ENCODE measurements at regions not wholly inside any gene's neighbourhood (a gene's known extent, or its start where the extent isn't known, plus 50 kb on each side); places are given as distances from the start of the nearest gene placed in this dataset.

GRCh38 chr4:167428156-167428555 lies 193.9 kb upstream of the SPOCK3 start:
- no peak overlapping the region for H3K27ac ChIP-seq (ENCODE audit: low read length)
- intact Hi-C loops (cut with micrococcal nuclease; ENCODE audit: unreplicated experiment): no loop called here
- no peak for ATAC-seq
- ChIA-PET CTCF (no interaction called here), POLR2A (no interaction called here)
- DNase-seq (ENCODE audit: low read depth, low spot score): no peak
- H3K36me3 ChIP-seq (ENCODE audit: control insufficient read depth, insufficient read depth, low read length): no peaks in the 10 kb centered on the region
- in situ Hi-C loops (cut with HindIII; ENCODE audit: low pct_unique_long_range_greater_than_20kb, low sequenced_read_pairs): no loop called here
- TF ChIP-seq CTCF (IDR thresholded peaks at IDR 0.05) (no peak), SIN3A (IDR thresholded peaks at IDR 0.05; ENCODE audit: borderline replicate concordance, insufficient read depth, low read depth, low read length) (no peak), REST (IDR thresholded peaks at IDR 0.05; ENCODE audit: insufficient read depth in 1 of 2, low read depth in 2 of 2, low read length in 1 of 2) (no peak), TCF7L2 (IDR thresholded peaks at IDR 0.05; ENCODE audit: low read depth, low read length) (no peak)
- H3K27me3 ChIP-seq (ENCODE audit: control insufficient read depth, insufficient read depth, low read length): no peaks in the 10 kb centered on the region
- BruUV-seq (replicated peaks): no TSS peak
- H3K4me1 ChIP-seq (ENCODE audit: control insufficient read depth, insufficient read depth, low read length): no peaks in the 10 kb centered on the region
- H3K4me3 ChIP-seq (ENCODE audit: low read depth in 2 of 2, low read length in 2 of 2): no peak overlapping the region
- H3K9me3 ChIP-seq (ENCODE audit: control insufficient read depth, insufficient read depth, low read depth, low read length): no peaks in the 10 kb centered on the region

GRCh38 chr4:167431371-167431770 lies 197.1 kb upstream of the SPOCK3 start:
- no TSS peak for BruUV-seq (replicated peaks)
- ChIA-PET POLR2A (no interaction called here), CTCF (no interaction called here)
- ATAC-seq: no peak
- no peaks in the 10 kb centered on the region for H3K4me1 ChIP-seq (ENCODE audit: control insufficient read depth, insufficient read depth, low read length)
- in situ Hi-C loops (cut with HindIII; ENCODE audit: low pct_unique_long_range_greater_than_20kb, low sequenced_read_pairs) (no loop called here), intact Hi-C loops (cut with micrococcal nuclease; ENCODE audit: unreplicated experiment) (no loop called here)
- TF ChIP-seq CTCF (IDR thresholded peaks at IDR 0.05) (no peak), POLR2AphosphoS5 (IDR thresholded peaks at IDR 0.05; ENCODE audit: low read depth, low read length) (no peak), SIN3A (IDR thresholded peaks at IDR 0.05; ENCODE audit: borderline replicate concordance, insufficient read depth, low read depth, low read length) (no peak), TCF7L2 (IDR thresholded peaks at IDR 0.05; ENCODE audit: low read depth, low read length) (no peak), REST (IDR thresholded peaks at IDR 0.05; ENCODE audit: insufficient read depth in 1 of 2, low read depth in 2 of 2, low read length in 1 of 2) (no peak)
- no peak overlapping the region for H3K27ac ChIP-seq (ENCODE audit: low read length)
- no peak overlapping the region for H3K4me3 ChIP-seq (ENCODE audit: low read depth in 2 of 2, low read length in 2 of 2)
- H3K36me3 ChIP-seq (ENCODE audit: control insufficient read depth, insufficient read depth, low read length): no peaks in the 10 kb centered on the region
- no peaks in the 10 kb centered on the region for H3K9me3 ChIP-seq (ENCODE audit: control insufficient read depth, insufficient read depth, low read depth, low read length)
- no peak for DNase-seq (ENCODE audit: low read depth, low spot score)
- H3K27me3 ChIP-seq (ENCODE audit: control insufficient read depth, insufficient read depth, low read length): no peaks in the 10 kb centered on the region

Data from Panc1 (cell line).